HG03558 (cell line): ENCODE measurements at regions not wholly inside any gene's neighbourhood (a gene's known extent, or its start where the extent isn't known, plus 50 kb on each side); places are given as distances from the start of the nearest gene placed in this dataset.
"Not testable (repeated sequence)": the region's sequence is repeated elsewhere in the genome, so short reads cannot be mapped to it uniquely, and the experiment has no call there.

Experiments used
- ATAC-seq: cut with Tn5 transposase; IDR thresholded peaks from one replicate; pipeline ENCODE4 v1.9.1; 2021; ENCODE audit warnings: moderate number of reproducible peaks; ENCODE audit not compliant: unreplicated experiment; ENCODE audit errors: extremely low read depth

GRCh38 chr18:22559414-22560274, 141.9 kb upstream of the CTAGE1 start:
- no peak for ATAC-seq

- no peak for ATAC-seq
These were observed 142.5 kb upstream of the CTAGE1 start for GRCh38 chr18:22560275-22560610.

DNA sequence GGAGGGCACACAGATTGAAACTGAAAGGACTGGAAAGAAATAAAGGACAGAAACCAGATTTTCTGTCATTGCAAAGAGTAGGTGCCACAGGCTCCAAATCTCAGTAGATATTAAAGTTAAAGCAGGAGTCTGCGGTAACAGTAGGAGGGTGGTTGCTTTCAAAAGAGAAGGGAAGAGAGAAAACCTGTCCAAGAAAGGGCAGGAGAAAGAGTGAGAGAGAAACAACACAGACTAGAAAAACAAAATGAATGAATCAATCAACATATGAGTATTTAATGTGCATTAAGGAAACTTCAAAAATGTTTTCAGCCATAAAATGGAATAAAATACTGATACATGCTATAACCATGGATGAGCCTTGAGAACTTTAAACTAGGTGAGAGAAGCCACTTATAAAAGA, 143.1 kb upstream of the CTAGE1 start:
- no peak for ATAC-seq

- ATAC-seq, result no peak
These were observed 145.5 kb upstream of the CTAGE1 start for GRCh38 chr18:22563164-22563583.

DNA sequence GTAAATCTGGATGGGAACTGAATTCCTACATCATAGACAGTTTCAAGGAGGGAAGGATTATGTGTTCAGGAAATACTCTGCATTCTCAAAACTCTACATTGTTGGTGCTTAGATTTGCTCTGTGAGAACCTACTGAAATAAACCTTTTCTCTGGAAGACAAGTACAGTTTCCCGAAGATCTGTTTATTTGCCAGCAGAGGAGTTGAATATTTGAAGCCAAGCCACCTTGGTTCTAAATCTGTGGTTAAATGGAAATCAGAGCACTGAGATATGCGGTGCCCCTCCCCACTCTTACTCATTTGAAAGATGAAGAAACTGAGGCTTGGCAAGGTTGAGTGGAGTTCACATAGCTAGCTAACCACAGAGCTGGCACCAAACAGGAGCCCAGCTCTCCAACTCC, 146.3 kb upstream of the CTAGE1 start:
- ATAC-seq, result no peak

- ATAC-seq, result no peak
These were observed 149.1 kb upstream of the CTAGE1 start for GRCh38 chr18:22566703-22567420.

DNA sequence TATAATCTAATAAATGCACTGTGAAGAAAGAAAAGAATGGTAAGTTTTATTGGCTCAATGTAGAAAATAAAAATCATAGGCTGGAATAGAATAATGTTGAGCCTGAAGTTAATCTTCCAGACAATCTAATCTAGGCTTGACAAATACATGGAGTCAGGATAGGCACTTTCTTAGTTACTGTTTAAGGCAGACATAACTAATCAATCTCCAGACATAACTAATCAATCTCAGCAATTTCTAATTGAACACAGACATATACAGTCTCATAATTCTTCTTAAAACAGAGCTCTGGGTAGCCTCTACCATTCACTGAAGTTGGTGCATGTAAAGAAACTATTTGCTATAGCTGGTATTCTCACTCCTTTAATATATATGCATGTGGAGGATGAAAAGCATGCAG, 150.1 kb upstream of the CTAGE1 start:
- ATAC-seq, result no peak

GRCh38 chr18:22570492-22570891, 152.8 kb upstream of the CTAGE1 start:
- no peak for ATAC-seq

GRCh38 chr18:22572341-22572740, 154.6 kb upstream of the CTAGE1 start:
- ATAC-seq, result no peak

DNA sequence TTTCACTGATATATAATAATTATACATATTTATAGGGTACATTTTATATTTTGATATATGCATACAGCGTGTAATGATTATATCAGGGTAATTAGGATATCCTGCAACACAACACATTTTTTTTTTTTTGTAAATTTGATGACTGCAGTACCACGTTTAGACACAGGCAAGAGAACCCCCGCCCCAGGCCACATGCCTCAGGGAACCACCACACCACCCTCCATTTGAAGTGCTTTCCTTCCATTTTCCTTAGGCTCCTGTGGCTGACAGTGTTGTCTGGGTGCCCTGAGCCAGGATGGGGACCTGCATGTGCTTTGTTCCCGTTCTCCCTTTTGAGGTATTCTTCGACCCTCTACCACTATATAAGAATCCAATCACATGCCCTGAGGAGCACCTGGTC, 161.6 kb upstream of the CTAGE1 start:
- no peak for ATAC-seq

DNA sequence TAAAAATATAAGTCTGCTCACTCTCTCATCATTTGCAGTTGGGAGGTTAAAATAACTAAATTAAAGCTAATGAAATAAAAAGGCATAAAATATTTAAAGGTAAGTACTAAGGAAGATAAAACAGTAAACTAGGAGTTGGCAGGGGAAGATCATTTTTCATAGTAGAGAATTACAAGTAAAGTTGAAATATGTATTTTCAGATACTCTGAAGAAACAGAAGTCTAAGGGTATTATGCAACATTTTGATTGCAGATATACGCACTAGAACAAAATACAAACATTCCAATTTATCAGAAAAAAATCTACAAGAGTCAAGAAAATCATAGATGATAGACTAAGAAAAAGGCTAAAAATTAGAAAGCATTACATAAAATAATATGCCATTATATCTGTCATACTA, 167.6 kb upstream of the CTAGE1 start:
- ATAC-seq, result no peak

DNA sequence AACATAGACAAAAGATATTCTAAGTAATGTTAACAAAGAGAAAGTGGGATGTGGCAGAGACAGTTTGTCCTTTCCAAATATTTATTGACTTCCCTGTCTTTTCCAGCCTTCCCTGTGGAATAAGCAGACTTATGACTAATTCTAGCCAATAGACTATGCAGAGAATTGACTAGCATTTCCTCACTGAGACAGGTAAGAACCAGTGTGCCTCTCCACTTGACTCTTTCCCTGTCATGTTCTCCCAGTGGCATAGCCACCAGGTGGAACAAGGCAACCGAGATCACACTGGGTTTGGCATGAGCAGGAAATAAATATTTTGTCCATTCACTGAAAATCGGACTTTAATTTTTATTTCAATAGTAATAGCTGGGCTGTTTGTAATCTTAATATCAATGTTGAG, 168.1 kb upstream of the CTAGE1 start:
- ATAC-seq, result no peak

GRCh38 chr18:22591222-22591621, 173.5 kb upstream of the CTAGE1 start:
- no peak for ATAC-seq

- no peak for ATAC-seq
These were observed 176.5 kb upstream of the CTAGE1 start for GRCh38 chr18:22594155-22594690.

DNA sequence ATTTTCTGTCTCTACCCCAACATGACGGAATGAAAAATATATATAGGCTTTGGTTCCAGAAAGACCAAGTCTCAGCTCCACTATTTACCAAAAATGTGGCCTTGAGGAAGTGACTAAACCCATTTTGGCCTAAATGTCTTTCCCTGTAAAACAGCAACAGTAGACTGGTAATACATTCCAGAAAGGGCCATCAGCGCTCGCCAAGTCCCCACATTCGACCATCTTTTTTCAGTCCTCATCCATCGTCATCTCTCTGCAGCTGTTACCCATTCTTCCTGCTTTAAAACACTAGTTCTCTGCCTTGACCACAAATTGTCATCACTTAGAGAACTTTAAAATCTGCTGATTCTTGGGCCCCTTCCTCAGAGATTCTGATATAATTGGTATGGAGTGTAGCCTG, 183.8 kb upstream of the CTAGE1 start:
- no peak for ATAC-seq

DNA sequence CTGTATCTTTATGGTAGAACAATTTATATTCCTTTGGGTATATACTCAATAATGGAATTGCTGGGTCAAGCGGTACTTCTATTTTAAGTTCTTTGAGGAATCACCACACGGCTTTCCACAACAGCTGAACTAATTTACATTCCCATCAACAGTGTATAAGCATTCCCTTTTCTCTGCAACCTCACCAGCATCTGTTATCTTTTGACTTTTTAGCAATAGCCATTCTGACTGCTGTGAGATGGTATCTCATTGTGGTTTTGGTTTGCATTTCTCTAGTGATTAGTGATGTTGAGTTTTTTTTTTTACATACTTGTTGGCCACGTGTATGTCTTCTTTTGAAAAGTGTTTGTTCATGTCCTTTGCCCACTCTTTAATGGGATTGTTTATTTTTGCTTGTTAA, 184.7 kb upstream of the CTAGE1 start:
- not testable (repeated sequence) for ATAC-seq

- no peak for ATAC-seq
These were observed 186.2 kb upstream of the CTAGE1 start for GRCh38 chr18:22603902-22604301.

GRCh38 chr18:22604390-22604985, 186.8 kb upstream of the CTAGE1 start:
- no peak for ATAC-seq

- ATAC-seq, result no peak
These were observed 187.3 kb upstream of the CTAGE1 start for GRCh38 chr18:22604986-22605421.

DNA sequence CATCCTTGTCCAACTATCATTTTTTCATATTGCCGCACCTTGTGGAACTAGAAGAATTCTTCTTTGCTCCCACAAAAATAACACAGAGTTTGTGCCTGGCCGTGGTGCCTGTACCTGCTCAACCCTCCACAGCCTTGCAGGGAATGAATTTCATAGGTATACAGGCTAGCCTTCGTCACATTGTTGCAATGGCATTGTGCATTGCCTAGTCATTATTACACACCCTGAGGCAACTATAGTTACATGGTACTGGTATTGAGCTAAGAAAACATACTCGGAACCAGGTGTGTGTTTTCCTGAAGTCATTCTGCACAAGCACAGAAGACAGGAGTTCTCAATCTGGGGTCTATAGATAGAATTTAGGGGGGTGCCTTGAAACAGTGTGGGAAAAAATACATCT, 188.0 kb upstream of the CTAGE1 start:
- ATAC-seq, result no peak
